Trophoblast cell (in vitro differentiated cells and primary cell): ENCODE measurements at regions not wholly inside any gene's neighbourhood (a gene's known extent, or its start where the extent isn't known, plus 50 kb on each side); places are given as distances from the start of the nearest gene placed in this dataset.
"Not testable (repeated sequence)": the region's sequence is repeated elsewhere in the genome, so short reads cannot be mapped to it uniquely, and the experiment has no call there.

Experiments used
- DNase-seq, 2 donors: peaks; one replicate each; pipeline ENCODE4 v3.0.0-alpha.2; 2016
- H2AFZ ChIP-seq: 2 replicates; pipeline ENCODE4 v1.6.1; 2013; ENCODE audit warnings: low read length, moderate library complexity, mild to moderate bottlenecking; ENCODE audit not compliant: insufficient read depth, poor library complexity
- H2AK5ac ChIP-seq: 2 replicates; pipeline ENCODE4 v1.6.1; 2013; ENCODE audit warnings: mild to moderate bottlenecking, low read length
- H2BK120ac ChIP-seq: 2 replicates; pipeline ENCODE4 v1.6.1; 2013; ENCODE audit warnings: low read length, mild to moderate bottlenecking, moderate library complexity; ENCODE audit not compliant: insufficient read depth, poor library complexity
- H2BK12ac ChIP-seq: 2 replicates; pipeline ENCODE4 v1.6.1; 2013; ENCODE audit warnings: mild to moderate bottlenecking, low read length, moderate library complexity
- H2BK5ac ChIP-seq: 2 replicates; pipeline ENCODE4 v1.6.1; 2013; ENCODE audit warnings: low read length, low read depth, moderate library complexity, mild to moderate bottlenecking; ENCODE audit not compliant: poor library complexity
- H3K14ac ChIP-seq: 2 replicates; pipeline ENCODE4 v1.6.1; 2013; ENCODE audit warnings: mild to moderate bottlenecking, low read length
- H3K18ac ChIP-seq: 2 replicates; pipeline ENCODE4 v1.6.1; 2013; ENCODE audit warnings: mild to moderate bottlenecking, low read length
- H3K23ac ChIP-seq: 2 replicates; pipeline ENCODE4 v1.6.1; 2013; ENCODE audit warnings: low read length
- H3K27ac ChIP-seq: 2 replicates; pipeline ENCODE4 v1.5.1; 2013; ENCODE audit warnings: low read depth, mild to moderate bottlenecking, inconsistent platforms, low read length, moderate library complexity
- H3K27me3 ChIP-seq: 2 replicates; pipeline ENCODE4 v1.6.1; 2013; ENCODE audit warnings: inconsistent platforms, mild to moderate bottlenecking, low read length, moderate library complexity; ENCODE audit not compliant: insufficient read depth
- H3K36me3 ChIP-seq, 2 experiments: 1 replicate in 1 of 2; 2 replicates in 1 of 2; pipeline ENCODE4 v1.6.1; 2013; ENCODE audit warnings: low read length in 2 of 2, mild to moderate bottlenecking in 2 of 2, moderate library complexity in 1 of 2; ENCODE audit not compliant: insufficient read depth in 2 of 2, control insufficient read depth in 1 of 2
- H3K4ac ChIP-seq: 2 replicates; pipeline ENCODE4 v1.6.1; 2013; ENCODE audit warnings: low read depth, mild to moderate bottlenecking, low read length, moderate library complexity
- H3K4me1 ChIP-seq, 2 experiments: 1 replicate in 1 of 2; 2 replicates in 1 of 2; pipeline ENCODE4 v1.6.1; 2013; ENCODE audit warnings: low read length in 2 of 2, mild to moderate bottlenecking in 2 of 2, moderate library complexity in 1 of 2; ENCODE audit not compliant: insufficient read depth in 2 of 2, control insufficient read depth in 1 of 2
- H3K4me2 ChIP-seq: 2 replicates; pipeline ENCODE4 v1.6.1; 2013; ENCODE audit warnings: inconsistent platforms, mild to moderate bottlenecking, low read length, moderate library complexity
- H3K4me3 ChIP-seq: 2 replicates; pipeline ENCODE4 v1.5.1; 2013; ENCODE audit warnings: mild to moderate bottlenecking, low read depth, low read length, inconsistent platforms
- H3K79me1 ChIP-seq: one replicate; pipeline ENCODE4 v1.6.1; 2013; ENCODE audit warnings: low read length
- H3K79me2 ChIP-seq: 2 replicates; pipeline ENCODE4 v1.6.1; 2013; ENCODE audit warnings: low read length, mild to moderate bottlenecking; ENCODE audit not compliant: control insufficient read depth, insufficient read depth, poor library complexity
- H3K9ac ChIP-seq: 2 replicates; pipeline ENCODE4 v1.6.1; 2013; ENCODE audit warnings: mild to moderate bottlenecking, low read length
- H3K9me3 ChIP-seq: 2 replicates; pipeline ENCODE4 v1.6.1; 2013; ENCODE audit warnings: low read depth, mild to moderate bottlenecking, control low read depth, inconsistent platforms, low read length; ENCODE audit not compliant: insufficient read depth
- H4K12ac ChIP-seq: 2 replicates; pipeline ENCODE4 v1.6.1; 2013; ENCODE audit warnings: low read depth, mild to moderate bottlenecking, low read length, moderate library complexity
- H4K8ac ChIP-seq: 2 replicates; pipeline ENCODE4 v1.6.1; 2013; ENCODE audit warnings: low read depth, mild to moderate bottlenecking, low read length, moderate library complexity
- H4K91ac ChIP-seq: one replicate; pipeline ENCODE4 v1.6.1; 2013; ENCODE audit warnings: low read depth, mild to moderate bottlenecking, low read length, moderate library complexity
- WGBS: extraction: QIAGEN DNeasy Blood & Tissue Kit; methylation state at CpG from one replicate; pipeline ENCODE4 v1.1.7; 2013; ENCODE audit warnings: missing lambda C conversion rate; ENCODE audit not compliant: insufficient read length, insufficient coverage; ENCODE audit errors: extremely low coverage; 5-methylcytosine and 5-hydroxymethylcytosine counted together

- H2AK5ac ChIP-seq, H2BK120ac ChIP-seq, H3K18ac ChIP-seq, H4K12ac ChIP-seq, H2BK12ac ChIP-seq, H3K79me2 ChIP-seq, H3K36me3 ChIP-seq, H3K79me1 ChIP-seq, H4K91ac ChIP-seq, DNase-seq, H3K4ac ChIP-seq, H2BK5ac ChIP-seq, H3K9me3 ChIP-seq, H3K27me3 ChIP-seq, H3K4me3 ChIP-seq, H3K4me2 ChIP-seq, H3K14ac ChIP-seq, H3K23ac ChIP-seq, H3K9ac ChIP-seq, H4K8ac ChIP-seq, H3K4me1 ChIP-seq, H2AFZ ChIP-seq, H3K27ac ChIP-seq: not testable (repeated sequence)
- WGBS = no CpG with 5 or more reads among the region's 8 CpGs
These were observed 1490.8 kb downstream of the FOXD4L5 start for GRCh38 chr9:63794081-63794685.

- not testable (repeated sequence) for H3K23ac ChIP-seq, H3K4me1 ChIP-seq, DNase-seq, H4K91ac ChIP-seq, H3K27ac ChIP-seq, H3K4me3 ChIP-seq, H2BK5ac ChIP-seq, H3K27me3 ChIP-seq, H3K14ac ChIP-seq, H2AK5ac ChIP-seq, H3K36me3 ChIP-seq, H2AFZ ChIP-seq, H3K9me3 ChIP-seq, H3K79me1 ChIP-seq, H3K18ac ChIP-seq, H4K12ac ChIP-seq, H2BK120ac ChIP-seq, H3K4ac ChIP-seq, H2BK12ac ChIP-seq, H3K79me2 ChIP-seq, H3K9ac ChIP-seq, H4K8ac ChIP-seq, H3K4me2 ChIP-seq
- no CpG with 5 or more reads among the region's 3 CpGs for WGBS
These were observed 1497.6 kb downstream of the FOXD4L5 start for GRCh38 chr9:63787454-63787853.

DNA sequence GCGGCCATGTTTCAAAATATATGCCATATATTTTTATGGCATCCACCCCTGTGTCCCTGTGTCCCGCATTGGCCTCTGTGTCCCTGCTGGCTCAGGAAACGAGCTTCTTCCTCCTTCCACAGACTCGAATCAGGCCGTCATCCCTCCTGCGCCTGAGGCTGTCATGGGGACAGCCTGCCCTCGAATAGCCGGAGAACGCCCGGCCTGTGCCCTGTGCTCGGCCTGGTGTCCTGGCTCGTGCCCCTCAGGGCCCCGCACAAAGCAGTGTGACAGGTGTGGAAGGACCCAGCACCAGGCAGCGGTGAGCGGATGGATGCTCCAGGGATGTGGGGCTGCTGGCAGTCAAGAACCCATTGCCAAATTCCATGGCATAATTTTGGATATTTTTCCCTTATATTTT is 1500.0 kb downstream of the FOXD4L5 start:
- not testable (repeated sequence) for H3K4ac ChIP-seq, H4K12ac ChIP-seq, H2AFZ ChIP-seq, H3K27ac ChIP-seq, H2BK120ac ChIP-seq, H3K23ac ChIP-seq, H3K9ac ChIP-seq, H2BK5ac ChIP-seq, H3K4me3 ChIP-seq, DNase-seq, H3K27me3 ChIP-seq, H3K36me3 ChIP-seq, H4K91ac ChIP-seq, H3K14ac ChIP-seq, H3K4me1 ChIP-seq, H3K4me2 ChIP-seq, H3K79me1 ChIP-seq, H3K79me2 ChIP-seq, H3K18ac ChIP-seq, H4K8ac ChIP-seq, H2AK5ac ChIP-seq, H2BK12ac ChIP-seq
- H3K9me3 ChIP-seq = peaks cover 11% of the 10 kb centered on the region
- no CpG with 5 or more reads among the region's 15 CpGs for WGBS

- H2BK120ac ChIP-seq, DNase-seq, H3K18ac ChIP-seq, H3K36me3 ChIP-seq, H2AFZ ChIP-seq, H4K12ac ChIP-seq, H3K27me3 ChIP-seq, H2BK12ac ChIP-seq, H3K79me2 ChIP-seq, H4K8ac ChIP-seq, H3K4me2 ChIP-seq, H4K91ac ChIP-seq, H3K4me1 ChIP-seq, H3K4me3 ChIP-seq, H2AK5ac ChIP-seq, H3K9ac ChIP-seq, H3K27ac ChIP-seq, H3K4ac ChIP-seq, H2BK5ac ChIP-seq, H3K14ac ChIP-seq, H3K23ac ChIP-seq, H3K79me1 ChIP-seq: not testable (repeated sequence)
- WGBS = no CpG with 5 or more reads among the region's 21 CpGs
- H3K9me3 ChIP-seq = peaks cover 11% of the 10 kb centered on the region
These were observed 1500.6 kb downstream of the FOXD4L5 start for GRCh38 chr9:63784421-63784820.
